HG03565 (cell line): ENCODE measurements at regions not wholly inside any gene's neighbourhood (a gene's known extent, or its start where the extent isn't known, plus 50 kb on each side); places are given as distances from the start of the nearest gene placed in this dataset.

Experiments used
- ATAC-seq: cut with Tn5 transposase; IDR thresholded peaks from one replicate; pipeline ENCODE4 v1.9.1; 2021; ENCODE audit warnings: mild to moderate bottlenecking, moderate library complexity; ENCODE audit not compliant: unreplicated experiment

DNA sequence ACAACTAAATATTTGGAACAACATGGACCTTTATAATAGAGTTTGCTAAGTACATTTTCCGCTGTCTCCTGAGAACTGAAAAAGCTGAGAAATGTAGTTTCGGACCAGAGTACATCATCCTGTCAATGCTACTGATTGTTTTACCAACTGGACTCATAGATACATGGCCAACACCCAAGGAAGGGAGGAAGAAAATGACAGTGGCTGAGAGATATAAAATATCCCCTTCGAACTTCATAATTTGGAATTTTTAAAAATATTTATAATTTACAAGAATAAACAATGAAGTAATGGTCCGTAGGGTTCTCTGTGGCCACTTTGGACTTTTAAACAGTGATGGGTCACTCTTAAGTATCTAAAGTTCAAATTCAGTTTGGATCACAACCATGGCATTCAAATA is 1042.7 kb downstream of the MCTP2 start:
- ATAC-seq, result no peak

GRCh38 chr15:95277266-95277665 is 1045.9 kb downstream of the MCTP2 start:
- no peak for ATAC-seq

GRCh38 chr15:95278532-95279245 is 1047.3 kb downstream of the MCTP2 start:
- ATAC-seq, result no peak

- no peak for ATAC-seq
These were observed 1048.1 kb downstream of the MCTP2 start for GRCh38 chr15:95279277-95280019.

DNA sequence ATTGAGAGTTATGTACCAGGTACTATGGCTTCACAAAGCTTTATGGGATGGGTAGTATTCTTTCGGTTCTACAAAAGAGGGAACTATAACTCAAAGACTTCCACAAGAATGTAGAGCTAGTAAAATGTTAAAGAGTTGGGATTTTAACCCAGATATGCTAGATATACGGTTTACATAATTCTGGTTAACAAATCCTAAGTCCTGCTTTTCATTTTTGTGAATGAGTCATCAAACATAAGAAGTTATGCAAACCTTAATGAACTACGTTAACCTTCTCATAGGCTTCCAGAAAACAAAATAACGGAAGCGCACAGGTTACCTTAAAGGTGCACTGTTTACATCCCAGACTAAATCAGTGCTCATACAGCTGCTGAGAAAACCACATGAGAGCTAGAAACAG is 1049.3 kb downstream of the MCTP2 start:
- ATAC-seq, result no peak

DNA sequence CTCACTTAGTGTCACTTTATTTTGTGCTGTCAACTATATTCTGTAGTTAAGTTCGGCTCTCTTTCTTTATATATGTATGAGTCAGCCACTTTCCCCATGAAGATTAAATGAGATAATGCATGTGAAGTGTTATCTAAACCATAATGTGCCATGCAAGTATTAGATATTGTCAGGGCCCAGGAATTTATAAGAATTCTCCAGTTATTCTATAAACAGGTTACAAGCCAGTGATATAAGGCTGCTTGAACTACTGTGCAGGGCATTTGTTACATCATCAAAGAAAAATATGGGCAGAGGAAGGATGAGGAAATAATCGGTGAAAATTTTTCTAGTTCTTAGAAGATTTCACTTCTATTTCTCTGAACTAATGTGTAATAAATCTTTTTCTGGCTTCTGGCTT is 1049.0 kb upstream of the NR2F2 start:
- ATAC-seq, result no peak

DNA sequence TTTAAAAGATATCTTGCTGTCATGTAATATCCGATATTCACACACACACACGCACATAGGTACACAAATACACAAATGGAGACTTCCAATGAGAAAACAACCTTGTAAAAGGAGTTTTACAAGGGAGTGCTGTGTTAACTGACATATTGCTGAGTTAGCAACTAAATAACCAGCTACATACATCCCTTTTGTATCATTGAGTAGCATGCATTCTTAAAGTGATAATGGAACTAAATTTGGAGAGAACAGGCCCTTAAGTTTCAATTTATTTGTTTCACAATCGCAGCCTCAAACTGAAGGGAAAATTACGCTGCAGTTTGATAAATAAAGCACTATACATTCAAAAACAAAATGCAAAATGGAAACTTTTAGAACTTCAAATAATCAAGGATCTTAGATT is 1046.0 kb upstream of the NR2F2 start:
- ATAC-seq, result peak; percentile 18

DNA sequence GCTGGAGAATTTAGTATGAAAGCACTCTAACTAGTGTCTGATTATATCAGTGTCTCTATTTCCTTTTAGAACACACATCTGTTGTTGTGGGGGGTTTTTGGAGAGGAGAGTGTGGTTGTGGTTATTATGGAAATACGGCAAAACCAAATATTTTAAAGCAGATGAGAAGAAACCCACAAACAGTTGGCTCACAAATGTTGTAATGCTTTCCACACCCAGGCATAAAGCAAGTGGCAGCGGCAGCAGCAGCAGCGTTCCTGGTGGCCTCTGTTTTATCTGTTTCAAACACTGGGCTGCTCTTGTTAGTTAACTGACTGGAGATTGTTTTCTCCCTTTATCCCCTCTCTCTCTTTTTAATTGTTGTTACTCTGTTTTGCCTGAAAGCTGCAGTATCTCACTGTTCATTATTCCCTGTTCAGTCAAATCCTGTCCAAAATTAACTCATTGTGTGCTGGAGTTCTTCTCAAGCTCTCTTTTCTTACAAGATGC is 1045.5 kb upstream of the NR2F2 start:
- peak; percentile 43 for ATAC-seq

- ATAC-seq, result no peak
These were observed 1044.1 kb upstream of the NR2F2 start for GRCh38 chr15:95286352-95286880.

- no peak for ATAC-seq
These were observed 1042.8 kb upstream of the NR2F2 start for GRCh38 chr15:95287720-95288103.

- ATAC-seq, result no peak
These were observed 1041.9 kb upstream of the NR2F2 start for GRCh38 chr15:95288626-95289025.

DNA sequence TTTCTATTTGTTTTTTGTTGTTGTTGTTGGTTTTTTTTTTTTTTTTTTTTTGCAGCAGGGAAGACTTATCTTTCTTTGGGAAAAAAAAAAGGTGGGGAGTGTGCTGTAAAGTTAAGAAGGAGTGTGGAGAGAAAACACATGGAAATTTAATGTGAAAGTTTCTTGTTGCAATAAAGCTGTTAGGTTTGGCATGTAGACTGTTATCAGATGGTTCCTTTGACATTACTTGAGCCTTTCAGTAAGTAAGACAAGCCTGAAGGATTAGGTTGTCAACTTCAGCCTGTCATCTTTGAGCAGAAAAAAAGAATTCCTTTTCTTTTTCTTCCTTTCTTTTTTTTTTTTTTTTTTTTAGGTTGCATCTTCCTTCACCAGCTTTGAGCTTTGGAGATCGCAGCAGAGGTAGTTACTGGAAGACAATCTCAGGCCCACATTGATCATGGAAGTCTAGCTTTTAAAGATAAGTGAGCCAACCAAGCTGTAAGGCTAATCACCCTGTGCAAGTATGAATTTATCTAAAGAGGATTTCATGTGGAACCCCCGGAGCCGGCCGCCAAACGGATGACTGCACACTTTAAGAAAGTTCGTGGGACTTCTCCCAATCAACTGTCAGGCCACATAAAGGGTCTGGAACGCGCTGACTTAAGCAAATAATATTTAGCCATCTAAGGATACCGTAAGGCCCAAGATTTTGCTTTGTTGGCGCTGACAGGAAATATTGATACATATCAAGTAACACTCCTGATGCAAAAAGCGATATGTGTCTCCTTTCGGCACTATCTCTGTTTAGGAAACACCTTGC is 1040.1 kb upstream of the NR2F2 start:
- ATAC-seq, result no peak

DNA sequence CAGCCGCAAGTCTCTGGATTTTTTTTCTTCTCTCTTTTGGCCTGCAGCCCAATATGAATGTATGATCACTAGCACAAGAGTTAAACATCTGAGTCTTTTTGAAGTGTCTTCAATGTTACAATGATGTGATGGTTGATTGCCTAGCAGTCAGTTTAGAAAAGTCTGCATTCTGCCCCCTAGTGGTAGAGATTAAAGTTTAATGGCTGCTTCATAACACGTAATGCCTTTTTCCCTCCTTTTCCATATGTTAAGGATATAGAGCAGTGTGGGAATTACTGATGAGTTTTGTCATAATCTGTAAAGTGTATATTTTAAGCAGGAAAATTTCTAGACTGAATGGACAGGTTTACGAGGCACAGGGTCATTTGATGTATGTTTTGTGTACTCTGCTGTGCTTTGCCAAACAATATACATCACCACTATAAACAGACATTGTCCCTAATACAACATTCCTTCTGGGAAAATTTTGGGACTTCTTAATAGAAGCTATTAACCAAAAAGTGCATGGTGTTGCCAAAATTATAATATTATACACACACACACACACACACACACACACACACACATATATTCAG is 1038.5 kb upstream of the NR2F2 start:
- peak; percentile 62 for ATAC-seq

GRCh38 chr15:95292785-95293450 is 1037.6 kb upstream of the NR2F2 start:
- ATAC-seq, result no peak

- ATAC-seq, result no peak
These were observed 1037.0 kb upstream of the NR2F2 start for GRCh38 chr15:95293456-95294031.

GRCh38 chr15:95295363-95295762 is 1035.1 kb upstream of the NR2F2 start:
- no peak for ATAC-seq

DNA sequence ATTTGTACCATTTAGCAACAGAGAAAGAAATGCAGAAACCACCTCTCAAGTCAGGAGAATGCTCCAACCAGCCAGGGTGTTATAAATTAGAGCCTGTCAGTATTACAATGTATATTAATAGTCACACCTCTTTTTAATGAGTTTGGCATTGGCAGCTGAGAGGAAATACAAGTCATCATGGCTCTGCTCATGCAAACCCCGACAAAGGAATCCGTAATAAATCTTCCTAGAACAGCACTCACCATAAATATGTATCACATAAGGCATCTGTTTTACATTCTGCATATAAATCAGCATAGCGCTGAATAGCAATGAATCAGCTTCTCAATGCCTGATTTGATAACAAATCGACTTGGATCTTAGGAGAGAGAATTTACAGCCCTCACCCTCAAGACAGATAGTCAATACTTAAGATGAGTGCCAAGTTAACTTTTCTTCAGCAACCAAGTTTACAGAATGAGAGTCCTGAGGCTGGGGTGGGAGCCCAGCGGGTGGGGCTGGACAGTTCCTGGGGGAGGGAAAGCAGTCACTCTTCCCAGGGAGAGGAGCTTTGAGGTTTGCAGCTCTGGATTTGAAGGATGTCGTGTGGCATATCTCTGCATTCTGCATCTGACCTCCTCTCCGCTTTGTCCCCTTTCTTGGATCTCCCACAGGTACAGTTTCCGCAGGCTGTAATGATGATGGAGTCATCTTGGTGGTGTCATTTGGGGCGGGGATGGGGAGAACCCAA is 1034.4 kb upstream of the NR2F2 start:
- no peak for ATAC-seq

DNA sequence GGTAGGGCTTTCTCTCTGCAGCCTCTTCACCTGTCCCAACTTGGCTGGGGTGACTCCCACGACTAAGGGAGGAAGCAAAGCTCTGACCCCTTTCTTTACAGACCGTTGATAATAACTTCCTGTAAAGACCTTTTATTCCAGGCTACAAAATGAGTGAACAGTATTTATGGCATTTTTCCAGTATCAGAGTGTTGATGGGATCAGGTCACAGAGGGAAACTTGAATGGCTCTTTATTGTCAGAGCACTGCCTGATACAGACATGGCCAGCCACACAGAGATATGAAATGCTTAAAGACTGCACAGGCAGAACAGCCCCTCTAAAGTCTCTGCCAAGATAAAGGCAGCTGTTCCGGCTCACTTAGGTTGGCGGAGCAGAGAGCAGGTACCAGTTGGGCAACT is 1033.9 kb upstream of the NR2F2 start:
- no peak for ATAC-seq

GRCh38 chr15:95298729-95299128 is 1031.8 kb upstream of the NR2F2 start:
- ATAC-seq, result no peak
